ENCODE measurements at regions not wholly inside any gene's neighbourhood (a gene's known extent, or its start where the extent isn't known, plus 50 kb on each side); places are given as distances from the start of the nearest gene placed in this dataset.
A peak's percentile ranks its signal among the peaks of the same experiment; 100 is the strongest.
"Not testable (repeated sequence)": the region's sequence is repeated elsewhere in the genome, so short reads cannot be mapped to it uniquely, and the experiment has no call there.

GRCh38 chr6:135606392-135606791 is 108.9 kb upstream of the AHI1 start:
- no peak for ATAC-seq

GRCh38 chr6:135608031-135608430 is 110.5 kb upstream of the AHI1 start:
- ATAC-seq = no peak

- not testable (repeated sequence) for ATAC-seq
These were observed 112.7 kb upstream of the AHI1 start for GRCh38 chr6:135610192-135610591.

- ATAC-seq = no peak
These were observed 119.1 kb upstream of the AHI1 start for GRCh38 chr6:135616655-135617054.

GRCh38 chr6:135617222-135617621 is 119.7 kb upstream of the AHI1 start:
- ATAC-seq = no peak

GRCh38 chr6:135622081-135622480 is 124.5 kb upstream of the AHI1 start:
- ATAC-seq = no peak

- no peak for ATAC-seq
These were observed 126.4 kb upstream of the AHI1 start for GRCh38 chr6:135623979-135624378.

GRCh38 chr6:135624402-135625295 is 127.1 kb upstream of the AHI1 start:
- ATAC-seq = no peak

GRCh38 chr6:135626001-135626400 is 128.5 kb upstream of the AHI1 start:
- not testable (repeated sequence) for ATAC-seq

- ATAC-seq = no peak
These were observed 129.7 kb upstream of the AHI1 start for GRCh38 chr6:135627092-135627715.

- ATAC-seq = peak; percentile 37
These were observed 133.3 kb upstream of the AHI1 start for GRCh38 chr6:135630789-135631376.

GRCh38 chr6:135631821-135632220 is 134.3 kb upstream of the AHI1 start:
- no peak for ATAC-seq

GRCh38 chr6:135633573-135633972 is 136.0 kb upstream of the AHI1 start:
- ATAC-seq = no peak

GRCh38 chr6:135637701-135638100 is 140.2 kb upstream of the AHI1 start:
- no peak for ATAC-seq

GRCh38 chr6:135638108-135638507 is 140.6 kb upstream of the AHI1 start:
- no peak for ATAC-seq

GRCh38 chr6:135640048-135640447 is 142.5 kb upstream of the AHI1 start:
- no peak for ATAC-seq

- ATAC-seq = no peak
These were observed 143.0 kb upstream of the AHI1 start for GRCh38 chr6:135640449-135641111.

GRCh38 chr6:135642912-135643311 is 145.4 kb upstream of the AHI1 start:
- ATAC-seq = no peak

GRCh38 chr6:135644394-135644793 is 146.9 kb upstream of the AHI1 start:
- no peak for ATAC-seq

GRCh38 chr6:135647521-135647920 is 150.0 kb upstream of the AHI1 start:
- ATAC-seq = no peak

GRCh38 chr6:135651964-135652755 is 154.6 kb upstream of the AHI1 start:
- ATAC-seq = no peak

GRCh38 chr6:135655055-135655454 is 157.5 kb upstream of the AHI1 start:
- ATAC-seq = no peak
